Activated naive CD8-positive, alpha-beta T cell treated with anti-CD3 and anti-CD28 coated beads, Interleukin-2, amount 50 U/mL, for 24 hours (primary cell): ENCODE measurements at regions not wholly inside any gene's neighbourhood (a gene's known extent, or its start where the extent isn't known, plus 50 kb on each side); places are given as distances from the start of the nearest gene placed in this dataset.

ENCODE experiments used
- ATAC-seq: fragments of 150-1000 bp; cut with Tn5 transposase; one replicate; pipeline ENCODE4 v1.10.0; 2021
- DNase-seq: peaks from one replicate; pipeline ENCODE4 v3.0.0; 2021
- H3K27ac Mint-ChIP-seq: one replicate; pipeline ENCODE4 v1.8.0; 2021; ENCODE audit warnings: mild to moderate bottlenecking, mixed read lengths
- H3K27me3 Mint-ChIP-seq: one replicate; pipeline ENCODE4 v1.8.0; 2021; ENCODE audit warnings: mixed read lengths
- H3K36me3 Mint-ChIP-seq: one replicate; pipeline ENCODE4 v1.8.0; 2021; ENCODE audit warnings: low read depth, mixed read lengths
- H3K4me1 Mint-ChIP-seq: one replicate; pipeline ENCODE4 v1.8.0; 2021; ENCODE audit warnings: mixed read lengths
- H3K4me3 Mint-ChIP-seq: one replicate; pipeline ENCODE4 v1.8.0; 2021; ENCODE audit warnings: mild to moderate bottlenecking, moderate library complexity, mixed read lengths
- H3K9me3 Mint-ChIP-seq: one replicate; pipeline ENCODE4 v1.8.0; 2021; ENCODE audit warnings: mixed read lengths

DNA sequence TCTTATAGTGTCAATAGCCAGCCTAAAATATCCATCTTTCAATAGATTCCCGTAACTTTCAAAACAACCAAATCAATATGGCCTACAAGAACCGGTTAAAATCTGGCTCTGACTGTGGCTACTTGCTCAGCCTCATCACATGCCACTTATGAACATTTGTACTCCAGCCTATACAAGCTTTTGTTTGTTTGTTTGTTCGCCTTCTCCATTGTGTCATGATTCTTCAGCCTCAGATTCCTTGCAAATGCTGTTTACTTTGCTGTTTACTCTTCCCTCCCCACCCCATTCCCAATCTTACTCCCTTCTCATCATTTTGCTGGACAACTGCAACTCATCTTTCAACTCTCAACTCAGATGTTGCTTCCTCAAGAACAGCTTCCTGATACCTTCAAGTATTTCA, 161.2 kb downstream of the CAPZA3 start:
- no peaks in the 10 kb centered on the region for H3K36me3 Mint-ChIP-seq
- peaks cover 1% of the 10 kb centered on the region for H3K27me3 Mint-ChIP-seq
- H3K4me3 Mint-ChIP-seq: no peak overlapping the region
- no peak for DNase-seq
- no peaks in the 10 kb centered on the region for H3K9me3 Mint-ChIP-seq
- ATAC-seq: no peak
- no peak overlapping the region for H3K27ac Mint-ChIP-seq
- H3K4me1 Mint-ChIP-seq: no peaks in the 10 kb centered on the region

DNA sequence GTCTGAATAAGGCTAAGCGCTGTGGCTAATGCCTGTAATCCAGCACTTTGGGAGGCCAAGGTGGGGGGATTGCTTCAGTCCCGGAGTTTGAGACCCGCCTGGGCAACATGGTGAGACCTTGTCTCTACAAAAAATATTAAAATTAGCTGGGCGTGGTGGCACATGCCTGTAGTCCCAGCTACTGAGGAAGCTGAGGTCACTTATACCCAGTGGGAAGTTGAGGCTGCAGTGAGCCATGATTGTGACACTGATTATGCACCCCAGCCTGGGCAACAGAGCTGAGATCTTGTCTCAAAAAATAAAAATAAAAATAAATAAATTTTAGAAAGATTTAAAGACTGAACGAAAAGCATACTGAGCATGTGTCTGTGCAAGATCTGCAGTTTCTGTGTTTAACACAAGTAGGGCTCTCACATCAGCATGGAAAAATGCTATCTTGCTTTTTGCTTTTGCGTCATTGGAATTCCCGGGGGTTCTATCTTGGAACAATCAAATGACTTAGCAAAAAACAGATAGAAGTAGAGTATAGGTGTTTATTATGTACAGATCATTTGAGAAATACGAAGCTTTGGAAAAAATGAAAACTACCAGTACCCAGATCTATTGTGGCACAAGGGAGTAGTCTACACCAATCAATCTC, 161.9 kb downstream of the CAPZA3 start:
- Mint-ChIP-seq H3K27ac (no peak overlapping the region), H3K36me3 (no peaks in the 10 kb centered on the region), H3K4me1 (no peaks in the 10 kb centered on the region), H3K4me3 (no peak overlapping the region), H3K27me3 (peaks cover 1% of the 10 kb centered on the region), H3K9me3 (no peaks in the 10 kb centered on the region)
- ATAC-seq: no peak
- no peak for DNase-seq

DNA sequence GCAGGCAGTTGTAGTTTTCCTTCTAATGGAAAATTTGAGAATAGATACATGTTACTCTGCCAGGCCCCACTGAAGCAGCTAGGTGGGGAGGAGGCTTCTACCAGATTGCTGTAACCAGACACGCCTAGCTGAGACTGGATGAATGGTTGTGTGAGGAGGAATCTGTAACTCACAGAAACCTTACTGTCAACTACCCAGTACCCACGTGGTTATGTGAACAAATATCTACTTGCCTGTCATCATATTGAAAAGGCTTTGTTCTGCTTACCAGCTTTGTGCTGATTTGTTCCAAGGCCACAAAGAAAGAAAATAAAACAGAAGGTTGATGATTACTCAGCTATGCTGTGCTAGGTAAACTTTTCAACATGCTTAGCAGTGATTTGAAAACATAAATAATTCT, 167.2 kb downstream of the CAPZA3 start:
- no peak for ATAC-seq
- Mint-ChIP-seq H3K4me3 (no peak overlapping the region), H3K36me3 (no peaks in the 10 kb centered on the region)

DNA sequence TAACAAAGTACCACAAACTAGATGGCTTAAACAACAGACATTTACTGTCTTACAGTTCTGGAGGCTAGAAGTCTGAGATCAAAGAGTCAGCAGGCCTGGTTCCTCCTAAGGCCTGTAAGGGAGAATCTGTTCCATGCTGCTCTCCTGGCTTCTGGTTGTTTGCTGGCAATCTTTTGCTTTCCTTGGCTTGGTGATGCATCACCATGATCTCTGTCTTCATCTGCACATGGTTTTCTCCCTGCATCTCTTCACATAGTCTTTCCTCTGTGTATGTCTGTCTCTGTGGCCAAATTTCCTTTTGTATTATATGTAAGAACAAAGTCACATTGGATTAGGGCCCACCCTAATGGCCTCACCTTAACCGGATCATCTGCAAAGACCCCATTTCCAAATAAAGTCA, 168.5 kb downstream of the CAPZA3 start:
- Mint-ChIP-seq H3K4me1 (no peaks in the 10 kb centered on the region), H3K9me3 (peaks cover 4% of the 10 kb centered on the region), H3K4me3 (no peak overlapping the region), H3K27ac (no peak overlapping the region), H3K36me3 (no peaks in the 10 kb centered on the region), H3K27me3 (no peaks in the 10 kb centered on the region)
- no peak for DNase-seq
- ATAC-seq: no peak

More for the DNA sequence above, 167.2 kb downstream of the CAPZA3 start:
- Mint-ChIP-seq H3K27me3 (no peaks in the 10 kb centered on the region), H3K27ac (no peak overlapping the region), H3K9me3 (peaks cover 4% of the 10 kb centered on the region), H3K4me1 (no peaks in the 10 kb centered on the region)
- DNase-seq: no peak

GRCh38 chr12:18907127-18907526, 169.2 kb downstream of the CAPZA3 start:
- no peaks in the 10 kb centered on the region for H3K36me3 Mint-ChIP-seq
- H3K27ac Mint-ChIP-seq: no peak overlapping the region
- ATAC-seq: no peak
- H3K27me3 Mint-ChIP-seq: no peaks in the 10 kb centered on the region
- H3K4me1 Mint-ChIP-seq: no peaks in the 10 kb centered on the region
- peaks cover 11% of the 10 kb centered on the region for H3K9me3 Mint-ChIP-seq
- no peak overlapping the region for H3K4me3 Mint-ChIP-seq
- DNase-seq: no peak

- no peak overlapping the region for H3K4me3 Mint-ChIP-seq
- no peak overlapping the region for H3K27ac Mint-ChIP-seq
- peaks cover 12% of the 10 kb centered on the region for H3K9me3 Mint-ChIP-seq
- H3K36me3 Mint-ChIP-seq: no peaks in the 10 kb centered on the region
- no peaks in the 10 kb centered on the region for H3K4me1 Mint-ChIP-seq
- no peaks in the 10 kb centered on the region for H3K27me3 Mint-ChIP-seq
- DNase-seq: no peak
- ATAC-seq: no peak
These were observed 169.8 kb downstream of the CAPZA3 start for GRCh38 chr12:18907728-18908127.

- Mint-ChIP-seq H3K4me3 (no peak overlapping the region), H3K9me3 (peaks cover 12% of the 10 kb centered on the region), H3K36me3 (no peaks in the 10 kb centered on the region)
These were observed 170.3 kb downstream of the CAPZA3 start for GRCh38 chr12:18908191-18908590.

GRCh38 chr12:18919871-18920511, 182.1 kb downstream of the CAPZA3 start:
- Mint-ChIP-seq H3K4me3 (no peak overlapping the region), H3K27me3 (no peaks in the 10 kb centered on the region), H3K27ac (no peak overlapping the region), H3K36me3 (no peaks in the 10 kb centered on the region), H3K9me3 (no peaks in the 10 kb centered on the region), H3K4me1 (no peaks in the 10 kb centered on the region)
- ATAC-seq (no peak), DNase-seq (no peak)

More at GRCh38 chr12:18908191-18908590, 170.3 kb downstream of the CAPZA3 start:
- ATAC-seq: no peak
- no peak overlapping the region for H3K27ac Mint-ChIP-seq
- H3K4me1 Mint-ChIP-seq: no peaks in the 10 kb centered on the region
- no peaks in the 10 kb centered on the region for H3K27me3 Mint-ChIP-seq
- DNase-seq: no peak

DNA sequence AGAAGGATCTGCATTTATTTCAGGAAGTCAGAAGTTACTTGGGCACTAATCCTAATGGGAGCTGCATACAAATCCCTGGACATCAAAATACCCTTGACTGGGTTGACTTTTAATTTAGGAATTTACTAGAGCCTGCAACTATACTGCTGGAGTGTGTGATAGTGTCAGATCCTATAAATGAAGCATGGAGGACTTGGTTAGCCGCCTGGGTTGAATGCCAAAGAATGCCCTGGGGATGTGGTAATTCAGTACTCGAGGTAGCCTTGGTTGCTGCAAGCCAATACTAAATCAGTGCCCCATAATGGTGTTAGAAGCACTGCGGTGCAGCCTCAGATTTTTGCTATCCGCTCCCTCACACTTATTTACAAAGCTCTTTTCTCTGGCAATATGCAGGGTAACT, 184.9 kb downstream of the CAPZA3 start:
- no peaks in the 10 kb centered on the region for H3K4me1 Mint-ChIP-seq
- no peaks in the 10 kb centered on the region for H3K36me3 Mint-ChIP-seq
- H3K4me3 Mint-ChIP-seq: no peak overlapping the region
- no peaks in the 10 kb centered on the region for H3K27me3 Mint-ChIP-seq
- H3K27ac Mint-ChIP-seq: no peak overlapping the region
- H3K9me3 Mint-ChIP-seq: no peaks in the 10 kb centered on the region
- ATAC-seq (no peak), DNase-seq (no peak)

GRCh38 chr12:18923721-18924120, 185.8 kb downstream of the CAPZA3 start:
- no peak overlapping the region for H3K4me3 Mint-ChIP-seq
- DNase-seq: no peak
- no peaks in the 10 kb centered on the region for H3K9me3 Mint-ChIP-seq
- H3K27ac Mint-ChIP-seq: no peak overlapping the region
- no peaks in the 10 kb centered on the region for H3K36me3 Mint-ChIP-seq
- no peaks in the 10 kb centered on the region for H3K27me3 Mint-ChIP-seq
- ATAC-seq: no peak
- H3K4me1 Mint-ChIP-seq: no peaks in the 10 kb centered on the region

GRCh38 chr12:18926188-18926587, 188.3 kb downstream of the CAPZA3 start:
- peaks cover 12% of the 10 kb centered on the region for H3K9me3 Mint-ChIP-seq
- no peak for ATAC-seq
- no peaks in the 10 kb centered on the region for H3K36me3 Mint-ChIP-seq
- no peak overlapping the region for H3K4me3 Mint-ChIP-seq
- H3K4me1 Mint-ChIP-seq: no peaks in the 10 kb centered on the region
- H3K27me3 Mint-ChIP-seq: no peaks in the 10 kb centered on the region
- DNase-seq: no peak
- H3K27ac Mint-ChIP-seq: no peak overlapping the region

- DNase-seq: no peak
- no peak overlapping the region for H3K4me3 Mint-ChIP-seq
- H3K9me3 Mint-ChIP-seq: peaks cover 12% of the 10 kb centered on the region
- ATAC-seq: no peak
- H3K27me3 Mint-ChIP-seq: peaks cover 2% of the 10 kb centered on the region
- H3K27ac Mint-ChIP-seq: no peak overlapping the region
- no peaks in the 10 kb centered on the region for H3K36me3 Mint-ChIP-seq
- H3K4me1 Mint-ChIP-seq: no peaks in the 10 kb centered on the region
These were observed 194.3 kb downstream of the CAPZA3 start for GRCh38 chr12:18932211-18932610.

DNA sequence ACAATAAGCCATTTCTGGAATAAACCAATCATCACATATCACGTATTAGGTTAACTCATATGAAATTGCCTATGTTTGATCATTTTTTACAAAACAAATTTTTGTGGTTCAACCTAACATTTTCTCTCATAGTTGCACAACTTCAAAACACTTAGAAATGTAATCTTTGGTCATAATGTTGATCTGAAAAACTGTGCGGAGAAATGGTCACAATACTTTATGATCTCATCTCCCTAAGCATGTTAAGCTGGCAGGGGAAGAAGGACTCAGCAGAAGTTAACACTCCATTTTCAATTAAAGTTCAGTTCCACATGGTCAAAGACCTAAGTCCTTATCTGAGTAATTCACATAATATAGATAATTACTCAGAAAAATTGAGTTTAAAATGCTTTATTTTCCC, 194.8 kb downstream of the CAPZA3 start:
- DNase-seq: no peak
- H3K4me3 Mint-ChIP-seq: no peak overlapping the region
- H3K27ac Mint-ChIP-seq: no peak overlapping the region
- no peaks in the 10 kb centered on the region for H3K4me1 Mint-ChIP-seq
- no peaks in the 10 kb centered on the region for H3K36me3 Mint-ChIP-seq
- peaks cover 2% of the 10 kb centered on the region for H3K27me3 Mint-ChIP-seq
- ATAC-seq: no peak
- peaks cover 12% of the 10 kb centered on the region for H3K9me3 Mint-ChIP-seq

DNA sequence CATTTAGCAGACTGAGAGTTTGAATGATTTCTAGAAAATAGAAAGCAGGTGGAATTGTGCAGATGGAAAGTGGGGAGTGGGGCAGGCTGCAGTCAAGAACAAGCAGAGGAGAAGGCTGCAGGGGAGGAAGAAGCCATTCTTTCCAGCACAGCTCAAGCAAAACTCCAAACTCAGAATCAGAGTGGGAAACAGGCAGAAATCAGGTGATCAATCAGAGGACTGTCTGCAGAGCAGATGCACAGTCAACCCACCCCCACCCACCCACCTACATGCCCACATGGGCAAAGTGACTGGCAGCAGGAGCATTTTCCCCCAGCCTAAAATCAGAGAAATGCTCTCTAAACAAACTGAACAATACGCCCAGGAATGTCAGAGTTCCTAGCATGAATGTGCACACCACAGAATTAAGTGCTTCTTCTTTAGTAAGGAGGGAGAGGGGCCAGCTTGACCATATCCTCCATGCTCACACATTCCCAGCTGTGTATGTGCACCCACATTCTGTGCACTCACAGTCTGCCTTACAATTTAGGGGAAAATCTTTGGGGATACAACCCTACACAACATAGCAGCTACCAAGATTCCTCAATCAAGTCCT, 194.1 kb upstream of the PLEKHA5 start:
- DNase-seq (no peak), ATAC-seq (no peak)
- Mint-ChIP-seq H3K4me3 (no peak overlapping the region), H3K36me3 (no peaks in the 10 kb centered on the region), H3K27ac (no peak overlapping the region), H3K9me3 (peaks cover 4% of the 10 kb centered on the region), H3K27me3 (peaks cover 2% of the 10 kb centered on the region), H3K4me1 (no peaks in the 10 kb centered on the region)

- Mint-ChIP-seq H3K36me3 (no peaks in the 10 kb centered on the region), H3K4me1 (no peaks in the 10 kb centered on the region)
These were observed 190.5 kb upstream of the PLEKHA5 start for GRCh38 chr12:18939051-18939450.

More at GRCh38 chr12:18939051-18939450, 190.5 kb upstream of the PLEKHA5 start:
- Mint-ChIP-seq H3K27me3 (peaks cover 2% of the 10 kb centered on the region), H3K4me3 (no peak overlapping the region), H3K27ac (no peak overlapping the region), H3K9me3 (no peaks in the 10 kb centered on the region)
- ATAC-seq (no peak), DNase-seq (no peak)
